ENCODE measurements at regions not wholly inside any gene's neighbourhood (a gene's known extent, or its start where the extent isn't known, plus 50 kb on each side); places are given as distances from the start of the nearest gene placed in this dataset.
A peak's percentile ranks its signal among the peaks of the same experiment; 100 is the strongest.

DNA sequence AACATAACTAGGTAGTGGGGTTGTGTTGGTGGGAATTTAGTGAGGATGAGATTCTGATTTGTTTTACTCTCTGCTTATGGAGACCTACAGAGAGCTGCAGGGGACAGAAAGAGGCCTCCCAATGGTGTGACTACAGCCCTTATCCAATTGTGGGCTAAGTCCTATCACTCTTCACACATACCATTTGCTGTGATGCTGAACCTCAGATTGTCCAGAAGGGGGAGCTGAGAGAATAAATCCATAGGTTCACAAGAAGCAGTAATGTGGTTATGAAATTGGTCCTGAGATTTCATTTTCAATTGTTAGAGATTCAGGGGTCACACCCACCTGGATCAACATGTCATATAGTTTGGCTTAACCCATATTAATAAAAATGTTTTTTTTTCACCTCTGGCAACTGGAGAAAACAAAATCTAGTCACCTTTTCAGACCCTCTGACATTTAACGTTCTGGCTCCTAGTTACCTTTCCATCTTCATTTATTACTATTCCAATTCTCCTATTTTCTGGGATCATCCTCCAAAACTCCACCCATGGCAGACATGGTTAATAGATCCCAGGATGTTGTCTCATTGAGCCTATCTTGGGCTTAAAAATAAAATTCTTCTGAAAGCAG, 53.3 kb upstream of the PTPN5 start:
- 67 to 88% (median 78%) methylated on average over 1 of the region's 1 CpG for WGBS, 5 donors
- Histone ChIP-seq H3K9me3 (peaks cover 0 to 10% (median 9%) of the 10 kb centered on the region in 4 donors), H3K27ac (no peak overlapping the region), H3K36me3 (no peaks in the 10 kb centered on the region), H3K4me1 (no peaks in the 10 kb centered on the region), H3K27me3 (peaks cover 0 to 7% (median 0%) of the 10 kb centered on the region in 3 donors), H3K4me3 (no peak overlapping the region)
- DNase-seq, result peak in 1 of 2 donors; percentile 37
- no peak for TF ChIP-seq EP300 (IDR thresholded peaks at IDR 0.05)
- TF ChIP-seq, protein P1, sequence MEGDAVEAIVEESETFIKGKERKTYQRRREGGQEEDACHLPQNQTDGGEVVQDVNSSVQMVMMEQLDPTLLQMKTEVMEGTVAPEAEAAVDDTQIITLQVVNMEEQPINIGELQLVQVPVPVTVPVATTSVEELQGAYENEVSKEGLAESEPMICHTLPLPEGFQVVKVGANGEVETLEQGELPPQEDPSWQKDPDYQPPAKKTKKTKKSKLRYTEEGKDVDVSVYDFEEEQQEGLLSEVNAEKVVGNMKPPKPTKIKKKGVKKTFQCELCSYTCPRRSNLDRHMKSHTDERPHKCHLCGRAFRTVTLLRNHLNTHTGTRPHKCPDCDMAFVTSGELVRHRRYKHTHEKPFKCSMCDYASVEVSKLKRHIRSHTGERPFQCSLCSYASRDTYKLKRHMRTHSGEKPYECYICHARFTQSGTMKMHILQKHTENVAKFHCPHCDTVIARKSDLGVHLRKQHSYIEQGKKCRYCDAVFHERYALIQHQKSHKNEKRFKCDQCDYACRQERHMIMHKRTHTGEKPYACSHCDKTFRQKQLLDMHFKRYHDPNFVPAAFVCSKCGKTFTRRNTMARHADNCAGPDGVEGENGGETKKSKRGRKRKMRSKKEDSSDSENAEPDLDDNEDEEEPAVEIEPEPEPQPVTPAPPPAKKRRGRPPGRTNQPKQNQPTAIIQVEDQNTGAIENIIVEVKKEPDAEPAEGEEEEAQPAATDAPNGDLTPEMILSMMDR (IDR thresholded peaks at IDR 0.05), result peak in 3 of 7 experiments; percentile 20 to 29 (median 29)
- intact Hi-C loops (cut with DNase I; ENCODE audit: low total_unique reads), result no loop called here
